Left lung (tissue), 4 donors: ENCODE measurements at regions not wholly inside any gene's neighbourhood (a gene's known extent, or its start where the extent isn't known, plus 50 kb on each side); places are given as distances from the start of the nearest gene placed in this dataset.

ENCODE experiments used
- ATAC-seq: fragments of 200-7000 bp; cut with Tn5 transposase; one replicate; pipeline ENCODE4 v1.9.1; 2020; ENCODE audit warnings: moderate library complexity
- DNase-seq, 4 donors: peaks; one replicate each; pipeline ENCODE4 v3.0.0-alpha.2; 2013 to 2020
- H3K27ac ChIP-seq, 2 donors: fragments of 200-600 bp; sonication (generic) in 1 of 2; one replicate each; pipeline versions ENCODE4 v1.5.0 to v1.8.0; 2020 to 2021
- H3K27me3 ChIP-seq, 2 donors: fragments of 200-600 bp; sonication (generic) in 1 of 2; one replicate each; pipeline versions ENCODE4 v1.5.0 to v1.8.0; 2020 to 2021
- H3K36me3 ChIP-seq, 2 donors: fragments of 200-600 bp; sonication (generic) in 1 of 2; one replicate each; pipeline versions ENCODE4 v1.5.0 to v1.8.0; 2020 to 2021
- H3K4me1 ChIP-seq, 2 donors: fragments of 200-600 bp; one replicate each; pipeline ENCODE4 v1.8.0; 2021
- H3K4me3 ChIP-seq, 2 donors: fragments of 200-600 bp; sonication (generic) in 1 of 2; one replicate each; pipeline versions ENCODE4 v1.5.0 to v1.8.0; 2020 to 2021; ENCODE audit warnings: mild to moderate bottlenecking in 1 of 2
- H3K9me3 ChIP-seq, 2 donors: fragments of 200-600 bp; sonication (generic) in 1 of 2; one replicate each; pipeline versions ENCODE4 v1.5.0 to v1.8.0; 2020 to 2021
- intact Hi-C, 2 donors: fragments of 100-400 bp; cut with DNase I; formaldehyde crosslinking; loops; one replicate each; pipeline versions ENCODE4 v1.11.2 to v1.14.2; 2022
- TF ChIP-seq, protein P1 (sequence below), 2 donors: fragments of 200-600 bp; sonication (generic) in 1 of 2; IDR thresholded peaks; one replicate each; pipeline versions ENCODE4 v1.5.0 to v1.8.0; 2021; ENCODE audit warnings: antibody characterized with exemption in 2 of 2
- donor health status: DM: no; HTN: yes; CAD: no.
- donor health status: DM: no; HTN: no; CAD: no.

DNA sequence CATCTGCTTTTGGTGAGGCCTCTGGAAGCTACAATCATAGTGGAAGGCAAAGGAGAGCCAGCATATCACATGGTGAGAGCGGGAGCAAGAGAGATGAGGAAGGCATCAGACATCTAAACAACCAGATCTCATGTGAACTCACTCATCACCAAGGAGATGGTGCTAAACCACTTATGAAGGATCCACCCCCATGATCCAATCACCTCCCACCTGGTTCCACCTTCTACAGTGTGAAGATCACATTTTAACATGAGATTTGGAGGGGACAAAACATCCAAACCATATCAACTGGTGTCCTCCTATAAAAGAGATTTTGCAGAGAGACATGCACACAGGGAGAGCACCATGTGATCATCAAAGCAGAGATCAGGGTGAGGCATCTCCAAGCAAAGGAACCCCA is 578.6 kb downstream of the MATN1 start:
- Histone ChIP-seq H3K4me3 (no peak overlapping the region), H3K36me3 (no peaks in the 10 kb centered on the region), H3K9me3 (peaks cover 0 to 1% of the 10 kb centered on the region in 2 donors), H3K27me3 (peaks cover 0 to 13% of the 10 kb centered on the region in 2 donors), H3K4me1 (no peaks in the 10 kb centered on the region), H3K27ac (no peak overlapping the region)
- intact Hi-C loops: no loop called here
- DNase-seq (no peak), ATAC-seq (no peak)
- TF ChIP-seq, protein P1, sequence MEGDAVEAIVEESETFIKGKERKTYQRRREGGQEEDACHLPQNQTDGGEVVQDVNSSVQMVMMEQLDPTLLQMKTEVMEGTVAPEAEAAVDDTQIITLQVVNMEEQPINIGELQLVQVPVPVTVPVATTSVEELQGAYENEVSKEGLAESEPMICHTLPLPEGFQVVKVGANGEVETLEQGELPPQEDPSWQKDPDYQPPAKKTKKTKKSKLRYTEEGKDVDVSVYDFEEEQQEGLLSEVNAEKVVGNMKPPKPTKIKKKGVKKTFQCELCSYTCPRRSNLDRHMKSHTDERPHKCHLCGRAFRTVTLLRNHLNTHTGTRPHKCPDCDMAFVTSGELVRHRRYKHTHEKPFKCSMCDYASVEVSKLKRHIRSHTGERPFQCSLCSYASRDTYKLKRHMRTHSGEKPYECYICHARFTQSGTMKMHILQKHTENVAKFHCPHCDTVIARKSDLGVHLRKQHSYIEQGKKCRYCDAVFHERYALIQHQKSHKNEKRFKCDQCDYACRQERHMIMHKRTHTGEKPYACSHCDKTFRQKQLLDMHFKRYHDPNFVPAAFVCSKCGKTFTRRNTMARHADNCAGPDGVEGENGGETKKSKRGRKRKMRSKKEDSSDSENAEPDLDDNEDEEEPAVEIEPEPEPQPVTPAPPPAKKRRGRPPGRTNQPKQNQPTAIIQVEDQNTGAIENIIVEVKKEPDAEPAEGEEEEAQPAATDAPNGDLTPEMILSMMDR (IDR thresholded peaks at IDR 0.05): no peak

DNA sequence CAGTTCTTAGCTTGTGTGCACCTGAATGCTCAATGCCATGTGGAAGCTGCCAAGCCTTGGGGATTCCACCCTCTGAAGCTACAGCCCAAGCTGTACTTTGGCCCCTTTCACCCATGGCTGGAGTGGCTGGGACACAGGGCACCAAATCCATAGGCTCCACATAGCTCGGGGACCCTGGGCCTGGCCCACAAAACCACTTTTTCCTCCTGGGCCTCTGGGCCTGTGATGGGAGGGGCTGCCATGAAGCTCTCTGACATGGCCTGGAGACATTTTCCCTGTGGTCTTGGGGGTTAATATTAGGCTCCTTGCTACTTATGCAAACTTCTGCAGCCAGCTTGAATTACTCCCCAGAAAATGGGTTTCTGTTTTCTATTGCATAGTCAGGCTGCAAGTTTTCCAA is 579.9 kb downstream of the MATN1 start:
- Histone ChIP-seq H3K4me3 (no peak overlapping the region), H3K27ac (no peak overlapping the region), H3K9me3 (peaks cover 0 to 1% of the 10 kb centered on the region in 2 donors), H3K27me3 (peaks cover 0 to 13% of the 10 kb centered on the region in 2 donors), H3K36me3 (no peaks in the 10 kb centered on the region), H3K4me1 (no peaks in the 10 kb centered on the region)
- TF ChIP-seq, protein P1 (IDR thresholded peaks at IDR 0.05): no peak
- ATAC-seq: no peak
- DNase-seq: no peak
- intact Hi-C loops: no loop called here

DNA sequence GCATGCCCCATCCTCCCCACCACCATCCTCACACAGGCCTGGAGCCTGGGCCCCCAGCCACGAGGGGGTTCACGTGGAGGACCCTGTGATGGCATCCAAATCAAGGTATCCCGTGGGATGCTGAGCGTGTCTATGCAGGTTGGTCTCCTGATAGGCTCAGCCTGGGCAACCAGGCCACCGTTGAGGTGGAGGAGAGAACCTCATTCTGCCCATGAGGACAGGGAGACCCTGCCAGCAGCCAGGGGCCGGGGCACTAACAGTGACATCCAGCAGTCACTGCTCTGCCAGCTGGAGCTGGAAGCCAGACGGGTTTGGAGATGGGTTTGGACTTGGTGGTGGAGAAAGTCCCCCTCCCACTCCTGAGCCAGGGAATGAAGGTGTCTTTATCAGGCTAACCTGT is 582.8 kb downstream of the MATN1 start:
- Histone ChIP-seq H3K36me3 (no peaks in the 10 kb centered on the region), H3K27ac (no peak overlapping the region), H3K27me3 (peaks cover 0 to 5% of the 10 kb centered on the region in 2 donors), H3K9me3 (peaks cover 0 to 1% of the 10 kb centered on the region in 2 donors), H3K4me3 (no peak overlapping the region), H3K4me1 (no peaks in the 10 kb centered on the region)
- intact Hi-C loops: no loop called here
- ATAC-seq: no peak
- no peak for DNase-seq
- TF ChIP-seq, protein P1 (IDR thresholded peaks at IDR 0.05): no peak

DNA sequence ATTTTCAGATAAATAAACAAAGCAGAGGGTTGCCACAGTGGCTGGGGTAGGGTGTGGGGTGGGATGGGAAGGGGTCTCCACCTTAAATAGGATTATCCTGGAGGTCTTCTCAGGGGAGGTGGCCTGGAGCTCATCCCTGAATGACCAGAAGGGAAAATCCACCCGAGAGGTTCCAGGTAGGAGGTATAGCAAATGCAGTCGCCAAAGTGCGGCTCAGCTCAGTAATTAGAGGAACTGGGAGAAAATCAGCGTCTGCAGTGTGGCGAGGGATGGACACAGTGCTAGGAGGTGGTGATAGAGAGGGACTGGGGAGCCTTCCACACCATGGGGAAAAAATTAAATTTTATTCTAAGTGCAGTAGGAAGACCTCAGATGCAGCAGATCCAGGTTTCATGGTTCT is 584.5 kb downstream of the MATN1 start:
- intact Hi-C loops: no loop called here
- ATAC-seq: no peak
- TF ChIP-seq, protein P1 (IDR thresholded peaks at IDR 0.05): no peak

DNA sequence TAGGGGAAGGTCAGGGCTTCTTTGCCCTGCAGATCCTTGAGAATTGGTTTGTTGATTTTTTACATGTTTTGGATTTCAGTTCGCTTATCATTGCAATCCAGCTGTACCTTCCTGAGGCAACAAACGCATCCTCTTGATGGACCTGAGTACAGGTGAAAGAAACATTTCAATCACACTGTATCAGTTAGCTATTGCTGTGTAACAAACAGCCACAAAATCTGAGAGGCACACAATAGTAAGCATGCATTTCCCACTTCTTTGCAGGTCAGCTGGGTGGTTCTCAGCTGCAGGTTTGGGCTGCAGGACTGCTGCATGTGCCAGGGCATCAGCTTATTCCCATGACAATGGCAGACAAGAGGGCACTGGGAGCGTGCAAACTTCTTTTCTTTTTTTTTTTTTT is 586.4 kb downstream of the MATN1 start:
- Histone ChIP-seq H3K9me3 (no peaks in the 10 kb centered on the region), H3K4me1 (no peaks in the 10 kb centered on the region), H3K4me3 (no peak overlapping the region), H3K36me3 (no peaks in the 10 kb centered on the region), H3K27me3 (peaks cover 0 to 2% of the 10 kb centered on the region in 2 donors), H3K27ac (no peak overlapping the region)
- ATAC-seq (no peak), DNase-seq (no peak)
- TF ChIP-seq, protein P1 (IDR thresholded peaks at IDR 0.05): no peak
- intact Hi-C loops: no loop called here

More for the DNA sequence above, 584.5 kb downstream of the MATN1 start:
- H3K27ac ChIP-seq: no peak overlapping the region
- H3K4me1 ChIP-seq: no peaks in the 10 kb centered on the region
- H3K4me3 ChIP-seq: no peak overlapping the region
- no peak for DNase-seq
- peaks cover 0 to 5% of the 10 kb centered on the region in 2 donors for H3K27me3 ChIP-seq
- H3K9me3 ChIP-seq: peaks cover 0 to 1% of the 10 kb centered on the region in 2 donors
- H3K36me3 ChIP-seq: no peaks in the 10 kb centered on the region
